ENCODE measurements at regions not wholly inside any gene's neighbourhood (a gene's known extent, or its start where the extent isn't known, plus 50 kb on each side); places are given as distances from the start of the nearest gene placed in this dataset.

- no peak for DNase-seq (ENCODE audit: low spot score)
Measured at GRCh38 chr14:82445810-82446570, 912.3 kb upstream of the SEL1L start.

- DNase-seq (ENCODE audit: low spot score) = no peak
Measured at GRCh38 chr14:82447586-82447985, 913.9 kb upstream of the SEL1L start.

DNA sequence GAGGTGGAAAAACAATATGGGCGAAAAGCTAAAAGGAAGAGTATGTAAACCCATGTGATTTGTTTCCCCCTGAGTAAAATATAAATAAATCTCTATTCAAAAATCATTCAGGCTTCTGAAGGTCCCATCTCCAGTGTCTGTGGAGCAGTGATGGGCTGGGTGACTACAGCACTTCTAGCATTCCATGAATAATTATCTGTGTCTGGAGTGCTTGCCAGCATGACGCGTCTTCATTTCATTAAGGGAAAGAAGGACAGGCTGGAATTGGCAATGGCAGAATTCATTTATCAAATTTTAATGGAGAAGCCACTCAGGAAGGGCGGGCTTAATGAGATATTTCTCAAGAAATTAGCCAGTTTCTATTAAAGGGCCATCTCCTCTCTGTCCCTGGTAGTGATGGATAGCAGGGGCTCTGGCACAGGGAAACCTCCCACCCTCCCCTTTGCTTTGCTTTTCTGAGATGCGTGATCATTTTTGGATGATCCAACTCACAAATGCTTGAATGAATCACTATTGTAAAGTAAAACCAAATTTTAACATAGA is 916.3 kb upstream of the SEL1L start:
- no peak for DNase-seq (ENCODE audit: low spot score)

DNA sequence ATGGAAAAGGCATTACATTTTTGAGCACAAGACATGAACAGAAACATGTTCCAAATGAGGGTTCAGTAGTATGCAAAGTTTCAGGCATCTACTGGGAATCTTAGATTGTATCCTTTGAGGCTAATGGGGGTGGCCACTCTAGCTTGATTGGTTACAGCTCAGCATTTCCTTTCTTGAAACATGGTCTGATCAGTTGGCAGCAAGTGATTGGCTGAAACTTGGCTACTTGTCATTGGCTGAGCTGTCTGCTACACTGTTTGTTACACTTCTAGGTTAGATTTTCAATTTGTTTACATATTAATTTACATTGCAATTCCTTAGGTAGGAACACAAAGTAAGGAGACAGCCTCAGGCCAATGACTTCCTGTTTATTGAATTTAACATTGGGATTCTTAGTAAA is 918.0 kb upstream of the SEL1L start:
- no peak for DNase-seq (ENCODE audit: low spot score)

DNA sequence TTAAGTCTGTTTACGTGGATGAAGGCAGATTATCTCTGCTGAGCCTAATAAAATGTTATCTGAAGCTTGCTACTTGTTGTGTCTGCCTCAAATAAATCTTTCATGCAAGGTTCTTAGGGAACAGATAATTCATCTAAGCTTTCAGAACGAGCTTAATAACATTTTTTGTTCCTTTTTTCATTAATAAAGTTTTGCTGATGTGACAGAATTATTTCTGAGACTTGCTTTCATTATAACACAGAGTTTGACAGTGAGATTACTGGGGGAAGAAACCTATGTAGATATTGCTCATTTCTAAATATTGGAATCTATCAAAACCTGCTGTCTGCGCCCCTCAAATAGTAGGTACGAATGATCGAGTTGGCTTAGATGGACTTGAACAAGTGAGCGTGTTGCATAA is 948.7 kb upstream of the SEL1L start:
- DNase-seq (ENCODE audit: low spot score) = no peak

DNA sequence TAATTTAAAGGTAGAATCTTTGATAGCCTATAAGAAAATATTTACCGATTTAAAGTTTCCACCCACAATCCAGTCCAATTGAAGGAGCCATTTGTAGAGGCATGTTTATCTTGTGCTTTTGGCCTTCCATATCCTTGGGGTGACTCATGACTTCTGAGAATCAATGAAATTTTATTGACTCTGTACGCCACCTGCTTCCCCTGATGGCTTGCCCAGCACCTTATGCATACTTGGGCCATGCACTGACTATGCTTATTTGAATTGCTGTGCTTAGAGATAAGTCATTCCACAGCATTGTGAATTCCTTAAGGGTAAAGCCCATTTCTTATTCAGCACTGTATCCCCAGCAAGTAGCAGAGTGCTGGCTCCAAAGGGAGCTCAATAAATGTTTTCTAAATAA is 954.8 kb upstream of the SEL1L start:
- no peak for DNase-seq (ENCODE audit: low spot score)

DNA sequence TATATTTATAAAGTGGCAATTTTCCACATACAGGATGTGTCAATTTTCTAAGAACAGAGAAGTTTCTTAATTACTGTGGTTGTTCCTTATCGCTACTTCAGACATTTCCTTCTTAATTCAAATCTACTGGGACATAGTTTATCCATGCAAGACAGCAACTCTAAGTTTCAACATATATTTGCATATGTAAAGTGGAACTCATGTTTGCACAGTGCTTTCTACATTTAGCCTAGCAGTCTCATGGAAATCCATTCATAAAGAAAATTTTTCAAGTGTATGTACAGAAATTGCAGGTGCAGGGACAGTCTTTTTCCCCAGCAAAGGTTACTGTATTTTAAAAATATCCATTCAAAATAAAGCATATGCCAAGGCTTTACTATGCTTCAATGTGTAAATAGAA is 956.7 kb upstream of the SEL1L start:
- no peak for DNase-seq (ENCODE audit: low spot score)

DNA sequence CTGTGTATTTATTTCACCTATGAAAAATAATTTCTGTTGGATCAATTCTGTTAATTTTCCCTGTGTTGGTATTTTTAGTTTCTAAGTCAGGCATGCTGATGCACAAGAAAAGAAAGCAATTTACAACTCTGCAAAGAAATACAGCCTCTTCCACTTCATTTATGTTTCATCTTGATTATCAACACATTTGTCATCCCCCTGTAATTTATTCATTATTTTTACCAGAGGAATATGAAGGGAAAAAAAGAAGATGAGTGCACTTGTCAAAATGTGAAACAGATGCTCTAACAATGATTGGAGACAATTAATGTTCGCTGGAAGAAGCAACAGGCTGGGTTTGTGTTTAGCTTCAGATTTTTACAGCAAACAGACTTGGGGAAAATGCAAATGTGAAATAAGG is 958.5 kb upstream of the SEL1L start:
- no peak for DNase-seq (ENCODE audit: low spot score)

GRCh38 chr14:82500222-82500621 is 966.6 kb upstream of the SEL1L start:
- no peak for DNase-seq (ENCODE audit: low spot score)

GRCh38 chr14:82501554-82501953 is 967.9 kb upstream of the SEL1L start:
- DNase-seq (ENCODE audit: low spot score) = no peak

DNA sequence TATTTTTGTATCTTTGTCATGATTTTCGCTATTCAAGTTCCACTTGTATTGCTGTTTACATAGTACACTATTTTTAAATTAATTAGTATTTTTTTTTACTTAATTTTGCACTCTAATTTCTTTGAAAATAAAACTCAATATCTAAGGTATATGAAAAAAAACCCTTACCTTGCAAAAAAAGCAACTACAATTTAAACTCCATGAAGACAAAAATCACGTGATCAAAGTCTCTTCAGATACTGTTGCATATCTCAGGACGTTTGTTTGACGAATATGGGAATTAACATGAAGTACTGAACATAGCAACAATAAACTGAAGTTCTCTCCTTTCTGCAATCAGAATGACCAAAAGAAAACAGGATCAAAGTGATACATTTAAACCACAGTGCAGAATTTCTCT is 968.4 kb upstream of the SEL1L start:
- no peak for DNase-seq (ENCODE audit: low spot score)

GRCh38 chr14:82504894-82505293 is 971.2 kb upstream of the SEL1L start:
- no peak for DNase-seq (ENCODE audit: low spot score)

DNA sequence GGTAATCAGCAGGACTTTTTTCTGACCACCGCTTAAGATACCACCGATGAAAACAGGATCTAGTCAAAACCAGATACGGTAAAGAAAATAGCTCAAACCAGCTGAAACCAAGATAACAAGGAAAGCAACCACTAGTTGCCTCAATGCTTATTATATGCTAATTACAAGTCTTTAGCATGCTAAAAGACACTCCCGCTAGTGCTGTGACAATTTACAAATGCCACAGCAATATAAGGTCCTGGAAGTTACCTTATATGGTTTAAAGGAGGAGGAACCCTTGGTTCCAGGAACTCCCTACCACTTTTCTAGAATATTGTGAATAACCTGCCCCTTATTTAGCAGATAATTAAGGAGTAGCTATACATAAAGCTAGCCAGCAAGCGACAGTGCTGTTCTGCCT is 976.4 kb upstream of the SEL1L start:
- DNase-seq (ENCODE audit: low spot score) = no peak

DNA sequence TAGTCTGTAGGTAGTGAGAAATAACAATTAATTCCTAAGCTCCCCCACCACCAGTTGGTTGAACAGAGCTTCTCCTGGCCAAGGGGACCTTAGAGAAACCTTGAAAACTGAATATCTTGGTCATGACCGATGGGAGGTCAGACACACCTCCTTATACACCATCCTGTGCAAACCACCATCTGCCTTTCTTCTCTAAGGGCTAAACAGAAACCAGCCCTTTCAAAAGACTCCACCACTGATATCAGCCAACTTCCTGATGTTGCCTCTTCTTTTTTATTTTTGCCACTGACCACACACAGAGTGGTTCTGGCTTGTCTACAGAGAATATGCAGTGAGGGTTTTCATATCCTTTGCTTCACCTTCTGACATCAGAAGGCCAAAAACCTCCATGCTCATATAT is 977.7 kb upstream of the SEL1L start:
- DNase-seq (ENCODE audit: low spot score) = no peak

DNA sequence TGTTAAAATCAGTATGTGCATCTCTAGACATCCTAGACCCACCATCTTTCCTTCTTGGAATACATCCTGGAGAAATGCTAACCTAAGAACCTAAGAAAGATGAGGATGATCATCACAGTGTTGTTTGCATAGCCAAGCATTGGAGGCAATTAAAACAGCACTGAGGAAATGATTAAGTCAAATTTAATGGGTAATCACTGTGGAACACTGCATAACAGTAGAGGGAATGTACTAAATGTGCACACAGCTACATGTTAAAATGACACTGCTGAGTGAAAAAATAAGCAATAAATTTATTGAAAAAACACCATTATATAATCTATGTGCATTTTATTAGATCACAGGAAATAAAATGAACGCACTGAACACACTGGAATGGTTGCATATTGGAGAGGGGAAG is 987.1 kb upstream of the SEL1L start:
- DNase-seq (ENCODE audit: low spot score) = no peak

DNA sequence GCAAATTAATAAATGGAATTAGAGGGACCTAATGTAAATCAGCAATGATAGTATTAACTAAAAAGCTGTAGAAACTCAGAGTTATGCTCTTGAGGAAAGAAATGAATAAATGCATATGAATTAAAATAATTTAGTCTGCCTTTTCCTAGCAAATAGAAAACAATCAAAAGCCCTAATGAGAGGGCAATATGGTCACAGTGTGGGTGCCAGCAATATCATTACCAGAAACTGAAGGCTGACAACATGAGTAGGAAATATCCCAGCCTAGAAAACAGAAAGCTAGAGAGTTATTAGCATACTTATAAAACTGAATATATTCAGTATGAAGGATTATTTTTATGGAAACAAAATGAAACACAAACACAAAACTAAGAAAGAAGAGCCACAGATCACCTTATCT is 987.5 kb upstream of the SEL1L start:
- no peak for DNase-seq (ENCODE audit: low spot score)

- DNase-seq (ENCODE audit: low spot score) = no peak
Measured at GRCh38 chr14:82528016-82528415, 994.4 kb upstream of the SEL1L start.

GRCh38 chr14:82533351-82533750 is 999.7 kb upstream of the SEL1L start:
- DNase-seq (ENCODE audit: low spot score) = no peak

- DNase-seq (ENCODE audit: low spot score) = no peak
Measured at GRCh38 chr14:82536566-82536965, 1002.9 kb upstream of the SEL1L start.

- DNase-seq (ENCODE audit: low spot score) = no peak
Measured at GRCh38 chr14:82537831-82538230, 1004.2 kb upstream of the SEL1L start.

DNA sequence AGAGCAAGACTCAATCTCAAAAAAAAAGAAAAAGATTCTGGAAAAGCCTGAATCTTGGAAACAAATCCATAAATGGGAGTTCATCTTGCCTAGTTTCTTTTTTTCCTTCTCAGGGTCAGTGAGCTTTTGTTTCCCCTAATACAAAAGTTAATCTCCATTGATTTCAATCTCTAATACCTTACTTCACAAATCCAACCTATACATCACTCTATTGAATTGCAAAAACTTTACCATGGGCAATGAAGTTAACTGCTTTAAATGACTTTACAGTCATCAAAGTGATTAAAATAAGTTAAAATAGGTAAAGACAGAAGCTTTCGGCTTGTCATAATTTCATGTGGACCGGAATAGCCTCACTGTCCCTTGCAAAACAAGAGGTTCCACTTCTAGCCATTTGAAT is 1012.7 kb upstream of the SEL1L start:
- no peak for DNase-seq (ENCODE audit: low spot score)

GRCh38 chr14:82549306-82549990 is 1015.8 kb upstream of the SEL1L start:
- DNase-seq (ENCODE audit: low spot score) = no peak

- DNase-seq (ENCODE audit: low spot score) = no peak
Measured at GRCh38 chr14:82562881-82563280, 1029.2 kb upstream of the SEL1L start.

DNA sequence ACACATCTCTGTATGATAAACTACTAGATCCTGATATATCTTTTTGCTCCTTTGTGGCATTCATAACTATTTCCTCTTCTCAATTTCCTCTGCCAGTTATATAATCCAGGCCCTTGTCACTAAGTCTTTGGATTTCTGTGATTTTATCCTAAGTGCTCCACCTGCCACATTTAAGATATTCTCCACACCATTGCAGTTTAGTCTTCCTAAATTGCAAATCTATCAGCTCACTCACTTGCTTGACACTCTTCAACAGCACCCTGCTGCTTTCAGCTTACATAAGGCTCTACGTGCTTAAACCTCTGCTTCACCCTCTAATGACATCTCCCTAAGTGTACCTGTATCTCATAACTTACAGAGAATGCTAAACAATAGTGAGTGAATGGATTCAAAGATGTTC is 1032.2 kb upstream of the SEL1L start:
- DNase-seq (ENCODE audit: low spot score) = no peak
